ENCODE measurements at regions not wholly inside any gene's neighbourhood (a gene's known extent, or its start where the extent isn't known, plus 50 kb on each side); places are given as distances from the start of the nearest gene placed in this dataset.

- no peak for DNase-seq (ENCODE audit: low read depth)
Observed at GRCh38 chr9:12538842-12539579, 154.2 kb upstream of the TYRP1 start.

- no peak for DNase-seq (ENCODE audit: low read depth)
Observed at GRCh38 chr9:12539580-12539975, 153.6 kb upstream of the TYRP1 start.

GRCh38 chr9:12544700-12545099 lies 148.5 kb upstream of the TYRP1 start:
- no peak for DNase-seq (ENCODE audit: low read depth)

- no peak for DNase-seq (ENCODE audit: low read depth)
Observed at GRCh38 chr9:12554636-12555035, 138.5 kb upstream of the TYRP1 start.

GRCh38 chr9:12566404-12567090 lies 126.6 kb upstream of the TYRP1 start:
- no peak for DNase-seq (ENCODE audit: low read depth)

- DNase-seq (ENCODE audit: low read depth) = no peak
Observed at GRCh38 chr9:12584656-12585522, 108.3 kb upstream of the TYRP1 start.

GRCh38 chr9:12595400-12595799 lies 97.8 kb upstream of the TYRP1 start:
- DNase-seq (ENCODE audit: low read depth) = no peak

GRCh38 chr9:12604164-12604821 lies 88.9 kb upstream of the TYRP1 start:
- peak; percentile 19 for DNase-seq (ENCODE audit: low read depth)

GRCh38 chr9:12612211-12612770 lies 80.9 kb upstream of the TYRP1 start:
- no peak for DNase-seq (ENCODE audit: low read depth)

GRCh38 chr9:12613071-12613470 lies 80.1 kb upstream of the TYRP1 start:
- no peak for DNase-seq (ENCODE audit: low read depth)

GRCh38 chr9:12614488-12614887 lies 78.7 kb upstream of the TYRP1 start:
- no peak for DNase-seq (ENCODE audit: low read depth)

- DNase-seq (ENCODE audit: low read depth) = no peak
Observed at GRCh38 chr9:12618956-12619355, 74.2 kb upstream of the TYRP1 start.

- no peak for DNase-seq (ENCODE audit: low read depth)
Observed at GRCh38 chr9:12625844-12626243, 67.3 kb upstream of the TYRP1 start.

- DNase-seq (ENCODE audit: low read depth) = no peak
Observed at GRCh38 chr9:12627096-12627495, 66.1 kb upstream of the TYRP1 start.

GRCh38 chr9:12628546-12628945 lies 64.6 kb upstream of the TYRP1 start:
- DNase-seq (ENCODE audit: low read depth) = no peak

GRCh38 chr9:12629067-12629466 lies 64.1 kb upstream of the TYRP1 start:
- no peak for DNase-seq (ENCODE audit: low read depth)

- DNase-seq (ENCODE audit: low read depth) = no peak
Observed at GRCh38 chr9:12631866-12632265, 61.3 kb upstream of the TYRP1 start.

- no peak for DNase-seq (ENCODE audit: low read depth)
Observed at GRCh38 chr9:12633016-12633765, 60.0 kb upstream of the TYRP1 start.

- DNase-seq (ENCODE audit: low read depth) = peak; percentile 37
Observed at GRCh38 chr9:12640016-12640587, 53.1 kb upstream of the TYRP1 start.

GRCh38 chr9:12640866-12641636 lies 52.1 kb upstream of the TYRP1 start:
- no peak for DNase-seq (ENCODE audit: low read depth)
